CD4-positive, alpha-beta T cell treated with Interleukin-1 beta for 1 hour (primary cell): ENCODE measurements at regions not wholly inside any gene's neighbourhood (a gene's known extent, or its start where the extent isn't known, plus 50 kb on each side); places are given as distances from the start of the nearest gene placed in this dataset.
"Not testable (repeated sequence)": the region's sequence is repeated elsewhere in the genome, so short reads cannot be mapped to it uniquely, and the experiment has no call there.

Experiments
- DNase-seq, 2 donors: peaks; one replicate each; pipeline ENCODE4 v3.0.0-alpha.2; 2020 to 2022

DNA sequence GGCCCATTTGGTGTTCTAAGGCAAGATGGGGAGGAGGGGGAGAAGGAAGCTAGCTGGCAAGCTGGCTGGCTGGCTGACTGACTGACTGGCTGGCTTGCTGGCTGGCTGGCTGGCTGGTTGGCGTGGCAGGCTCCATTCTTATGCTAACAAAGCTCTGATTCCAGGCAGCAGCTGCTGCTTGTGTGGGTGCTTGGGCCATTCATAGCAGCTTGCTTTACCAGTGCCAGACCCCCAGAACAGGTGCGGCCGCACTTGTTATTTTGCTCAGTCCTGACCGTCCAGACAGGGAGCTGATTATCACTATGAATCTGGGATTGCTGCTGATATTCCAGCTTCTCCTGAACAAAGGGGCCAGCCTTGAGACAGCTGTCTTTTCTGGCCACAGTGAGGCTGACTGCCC is 131.2 kb upstream of the PAK3 start:
- DNase-seq, result no peak

DNA sequence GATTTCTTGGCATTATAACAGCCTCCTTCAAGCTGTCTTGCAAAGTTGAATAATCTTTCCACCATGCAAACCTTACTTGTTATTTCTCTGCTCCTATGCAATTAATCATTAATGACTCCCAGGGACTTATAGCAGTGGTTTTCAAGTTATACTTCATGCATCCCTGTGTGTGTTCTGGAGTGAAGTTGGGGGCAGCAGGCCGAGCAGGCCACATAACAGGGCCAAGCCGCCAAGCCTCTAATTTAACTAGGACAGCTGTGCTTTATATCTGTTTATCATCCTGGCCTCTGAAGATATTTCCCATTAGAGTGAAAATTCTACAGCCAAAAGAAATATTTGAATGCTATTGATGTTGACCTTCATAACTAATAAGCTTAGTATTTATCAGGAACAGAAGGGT is 133.5 kb upstream of the PAK3 start:
- no peak for DNase-seq

DNA sequence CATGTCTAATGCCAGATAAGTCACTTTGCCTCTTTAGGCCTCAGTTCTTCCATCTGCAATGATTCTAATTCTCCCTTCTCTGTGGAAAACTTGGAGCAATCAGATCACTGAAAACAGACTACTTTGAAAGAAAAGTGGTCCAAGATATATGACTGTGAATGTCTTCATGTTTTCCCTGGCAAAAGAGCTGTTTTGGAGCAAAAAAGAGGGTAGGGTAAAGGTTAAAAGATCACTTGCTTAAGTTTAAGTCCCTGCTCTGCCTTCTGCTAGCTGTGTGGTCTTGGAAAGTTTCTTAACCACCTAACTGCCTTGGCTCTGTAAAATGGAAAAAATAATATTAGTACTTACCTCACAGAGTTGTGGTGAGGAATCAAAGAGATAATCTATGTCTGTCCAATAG is 140.3 kb upstream of the PAK3 start:
- no peak for DNase-seq

DNA sequence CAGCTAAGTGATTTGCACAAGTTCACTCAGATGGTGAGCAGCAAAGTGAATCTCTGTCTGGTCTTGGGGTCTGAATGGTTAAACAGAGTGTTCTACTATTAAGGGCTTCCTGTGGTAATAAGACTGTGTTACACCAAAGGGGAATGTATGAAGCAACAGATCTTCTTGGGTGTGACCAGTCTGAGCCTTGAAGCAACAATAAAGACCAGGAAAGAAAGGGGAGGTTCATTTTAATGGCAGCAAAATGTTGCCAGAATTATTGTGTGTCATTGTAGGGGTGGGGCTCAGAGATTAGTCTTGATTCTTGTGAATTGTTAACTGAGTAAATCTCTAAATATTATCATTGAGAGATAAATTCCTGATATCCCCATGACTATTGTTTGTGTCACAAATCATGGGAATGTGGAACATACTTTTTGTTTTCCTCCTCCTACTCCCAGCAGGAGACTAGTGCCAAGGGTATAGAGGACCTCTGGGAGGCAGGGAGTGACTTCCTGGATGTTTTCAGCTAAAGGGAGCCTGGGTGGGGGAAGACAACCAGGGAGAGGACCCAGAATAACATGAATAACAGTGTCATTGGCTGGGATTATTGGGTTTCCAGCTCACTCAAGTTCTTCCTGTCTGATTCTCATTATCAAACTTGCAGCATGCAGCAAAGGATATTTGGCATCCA is 141.4 kb upstream of the PAK3 start:
- DNase-seq, result no peak

DNA sequence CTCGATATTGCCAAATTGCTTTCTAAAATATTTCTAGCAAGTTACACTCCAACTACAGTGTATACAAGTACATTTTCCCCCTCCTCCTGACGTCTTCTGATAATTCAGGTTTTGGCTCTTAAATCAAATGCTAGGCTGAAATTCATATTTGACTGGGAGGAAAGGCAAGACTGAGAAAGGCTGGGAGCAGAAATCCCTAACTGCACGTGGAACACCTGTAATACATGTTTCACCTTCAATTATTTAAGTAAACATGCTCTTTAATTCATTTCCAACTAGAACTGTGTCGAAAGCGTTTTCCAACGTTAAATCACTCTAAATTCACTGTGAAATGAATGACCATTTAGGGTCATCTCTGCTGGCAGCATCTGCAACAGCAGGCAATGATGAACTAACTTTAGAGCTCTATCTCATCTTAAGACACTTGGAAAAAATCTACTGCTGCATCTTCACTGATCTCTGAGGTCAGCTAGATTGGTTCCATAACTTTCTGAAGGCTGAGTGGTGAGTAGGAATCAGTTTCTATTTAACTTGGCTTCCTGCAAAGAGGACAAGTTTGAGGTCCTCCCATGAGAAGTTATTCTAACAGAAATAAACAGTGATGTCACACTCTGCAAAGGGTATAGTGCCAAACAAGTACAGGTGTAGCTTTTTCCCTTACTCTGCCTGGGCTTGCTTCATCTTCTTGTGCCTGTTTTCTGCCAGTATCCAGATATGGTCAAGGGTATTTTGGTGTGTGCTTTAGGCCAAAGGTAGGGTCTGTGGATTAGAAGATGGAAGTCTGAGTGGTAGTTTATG is 144.3 kb upstream of the PAK3 start:
- DNase-seq, result no peak

DNA sequence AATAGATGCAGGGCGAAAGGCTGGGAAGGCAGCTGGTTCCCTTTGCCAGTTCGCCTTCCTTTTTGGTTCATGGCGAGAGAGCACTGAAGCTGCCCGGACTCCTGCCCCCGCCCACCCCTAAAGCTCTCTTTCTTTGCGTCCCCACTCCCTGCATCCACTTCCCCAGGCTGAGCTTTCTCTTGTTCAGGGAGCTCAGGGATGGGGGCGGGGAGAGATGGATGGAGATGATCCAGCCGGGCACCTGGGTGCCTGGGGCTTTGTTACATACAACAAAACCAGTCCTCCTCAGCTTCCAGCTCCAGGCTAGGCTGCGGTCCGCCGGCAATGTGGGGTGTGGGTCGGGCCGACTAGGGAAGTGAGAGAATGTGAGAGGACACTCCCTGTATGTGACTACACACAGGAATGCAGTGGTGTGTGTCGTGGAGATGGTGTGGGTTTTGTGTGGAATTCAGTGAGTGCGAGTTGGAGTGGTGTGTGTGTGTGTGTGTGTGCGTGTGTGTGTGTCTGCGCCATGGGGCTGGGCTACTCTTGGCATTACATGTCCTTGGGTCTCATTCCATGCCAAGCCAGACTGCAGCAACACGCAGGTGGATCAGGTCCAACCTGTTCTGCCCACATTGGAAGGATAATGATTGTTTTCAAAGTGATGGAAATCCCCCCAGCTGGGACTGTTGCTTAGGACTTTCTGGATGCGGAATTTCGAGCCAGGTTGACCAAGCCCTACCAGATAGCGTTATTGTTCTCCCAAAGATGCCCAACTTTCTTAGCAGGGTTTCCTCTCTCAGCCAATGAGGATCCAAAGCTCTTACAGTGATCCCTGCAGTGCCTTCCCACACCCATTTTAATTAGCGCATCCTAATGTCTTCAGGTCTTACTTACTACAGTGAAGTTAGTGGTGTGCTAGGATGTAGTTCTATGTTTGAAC is 149.4 kb upstream of the CHRDL1 start:
- no peak for DNase-seq

DNA sequence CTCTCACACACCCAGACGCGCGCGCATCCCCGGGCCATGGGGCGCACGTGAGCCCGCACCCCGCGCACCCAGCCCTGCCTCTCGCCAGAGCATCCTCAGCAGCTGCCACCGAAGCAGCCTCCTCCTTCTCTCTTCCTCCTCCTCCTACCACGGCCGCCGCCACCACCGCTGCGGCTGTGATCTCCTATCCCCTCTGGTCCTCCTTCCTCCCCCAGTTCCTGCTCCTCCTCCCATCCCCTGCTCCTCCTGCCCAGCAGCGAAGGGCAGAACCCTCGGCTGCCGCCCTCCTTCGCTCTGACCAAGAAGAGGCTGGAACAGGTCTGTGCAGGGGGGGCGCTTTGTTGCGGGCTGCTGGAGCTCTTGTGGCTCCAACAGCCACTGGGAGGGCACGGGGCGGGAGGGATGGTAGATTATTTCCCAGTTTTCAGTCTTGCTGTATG is 148.7 kb upstream of the CHRDL1 start:
- DNase-seq, result no peak

DNA sequence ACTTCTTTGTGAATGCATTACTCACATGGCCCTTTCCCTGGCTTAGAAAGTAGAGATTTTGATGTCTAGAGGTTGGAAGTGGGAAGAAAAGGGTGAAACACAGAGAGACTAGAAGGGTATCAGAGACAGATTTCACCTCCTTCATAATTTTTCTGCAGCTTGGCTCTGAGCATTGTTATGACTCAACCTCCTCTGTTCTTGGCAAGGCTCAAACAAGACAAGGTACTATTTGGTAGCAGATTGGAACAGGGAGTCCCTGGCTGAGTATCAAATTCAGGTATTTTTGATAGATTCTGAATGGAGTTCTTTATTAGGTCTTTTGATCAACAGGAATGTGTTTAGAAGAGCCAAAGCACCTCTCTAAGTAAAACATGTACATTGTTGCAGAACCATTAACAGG is 146.3 kb upstream of the CHRDL1 start:
- no peak for DNase-seq

DNA sequence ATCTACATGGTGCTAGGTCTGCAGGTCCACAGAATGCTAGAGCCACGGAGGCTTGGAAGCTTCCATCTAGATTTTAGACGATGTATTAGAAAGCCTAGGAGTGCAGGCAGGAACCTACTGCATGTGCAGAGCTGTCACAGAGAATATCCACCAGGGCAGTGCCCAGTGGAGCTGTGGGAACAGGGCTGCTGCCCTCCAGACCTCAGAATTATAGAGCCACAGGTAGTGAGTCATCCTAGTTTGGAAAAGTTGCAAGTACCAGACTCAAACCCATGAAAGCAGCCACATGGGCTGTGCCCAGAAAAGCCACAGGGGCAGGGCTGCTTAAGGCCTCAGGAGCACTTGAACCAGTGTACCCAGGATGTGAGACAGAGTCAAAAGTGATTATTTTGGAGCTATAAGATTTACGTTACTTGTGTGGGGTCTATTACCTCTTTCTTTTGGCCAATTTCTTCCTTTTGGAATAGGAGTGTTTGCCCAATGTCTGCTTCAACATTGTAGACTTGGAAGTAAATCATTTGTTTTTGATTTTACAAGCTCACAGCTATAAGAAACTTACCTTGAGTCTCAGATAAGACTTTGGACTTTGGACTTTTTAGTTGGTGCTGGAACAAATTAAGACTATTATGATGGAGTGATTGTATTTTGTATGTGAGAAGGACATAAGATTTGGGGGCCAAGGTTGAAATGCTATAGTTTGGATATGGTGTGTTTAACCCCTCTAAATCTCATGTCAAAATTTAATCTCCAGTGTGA is 143.5 kb upstream of the CHRDL1 start:
- no peak for DNase-seq

DNA sequence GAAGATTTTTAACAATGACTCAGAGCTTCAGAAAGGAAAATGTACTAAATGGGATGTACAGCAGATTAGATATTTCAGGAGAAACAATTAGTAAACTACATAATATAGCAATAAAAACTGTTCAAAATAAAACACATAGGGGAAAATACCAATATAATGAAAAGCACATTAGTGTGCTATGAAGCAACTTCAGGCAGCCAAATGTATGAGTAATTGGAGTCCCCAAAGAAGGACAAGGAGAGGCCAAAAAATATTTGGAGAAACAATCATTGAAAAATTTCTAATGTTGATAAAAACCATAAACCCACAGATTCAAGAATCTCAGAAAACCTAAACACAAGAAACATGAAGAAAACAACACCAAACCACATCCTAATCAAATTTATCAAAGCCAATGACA is 129.3 kb upstream of the CHRDL1 start:
- DNase-seq, result no peak

DNA sequence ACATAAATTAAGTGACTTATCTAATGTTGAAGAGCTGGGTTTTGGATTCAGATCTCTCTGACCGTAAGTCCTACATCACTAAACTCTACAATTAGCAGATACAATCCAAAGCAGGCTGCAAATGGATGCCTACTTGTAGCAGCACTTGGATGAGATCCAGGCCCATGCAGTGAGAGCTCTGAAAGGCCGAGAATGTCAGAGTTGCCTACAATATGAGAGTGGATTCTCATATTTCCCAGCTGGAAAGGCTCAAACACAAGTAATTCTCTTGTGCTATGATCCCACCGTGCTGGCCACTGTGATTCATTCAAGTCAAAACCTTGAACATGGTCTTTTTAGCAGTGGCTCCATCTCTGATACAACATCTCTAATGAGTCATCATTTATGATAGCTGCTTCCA is 125.4 kb upstream of the CHRDL1 start:
- no peak for DNase-seq

DNA sequence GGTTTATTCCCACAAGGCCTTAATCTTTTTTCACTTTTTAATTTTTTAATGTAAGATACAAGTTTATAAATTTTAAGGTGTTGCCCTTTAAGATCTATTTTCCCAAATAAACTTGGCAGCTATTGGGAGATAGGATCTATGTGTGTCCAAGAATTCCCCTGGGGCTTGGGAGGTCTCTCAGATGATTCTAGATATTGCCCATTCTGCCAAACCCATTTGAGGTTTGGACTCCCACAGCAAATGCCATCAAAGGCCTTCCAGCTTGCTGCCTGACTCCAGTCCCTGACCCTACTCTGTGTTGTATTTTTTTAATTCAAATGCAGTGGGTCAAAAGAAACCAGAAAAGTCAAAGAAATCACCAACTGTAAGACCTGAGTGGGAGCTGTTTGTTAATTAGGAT is 120.0 kb upstream of the CHRDL1 start:
- no peak for DNase-seq

DNA sequence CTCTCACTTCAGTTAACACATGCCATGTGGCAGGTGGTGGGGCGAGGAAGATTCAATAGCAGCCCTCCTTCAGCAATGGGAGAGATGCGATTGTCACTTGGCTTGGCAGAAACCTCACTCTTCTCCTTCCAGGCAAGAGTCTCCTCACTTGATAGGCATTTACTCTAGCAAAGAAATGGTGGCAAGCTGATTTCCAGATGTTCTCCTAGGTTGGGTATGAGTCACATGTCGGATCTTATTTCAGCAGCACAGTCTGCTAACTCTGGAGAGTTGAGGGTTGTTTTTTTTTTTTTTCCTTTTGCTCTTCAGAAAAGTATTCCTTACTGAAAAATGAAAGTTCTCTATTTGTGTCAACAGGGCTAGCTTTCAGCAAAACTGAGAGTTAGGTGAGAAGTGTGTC is 119.5 kb upstream of the CHRDL1 start:
- DNase-seq, result no peak

DNA sequence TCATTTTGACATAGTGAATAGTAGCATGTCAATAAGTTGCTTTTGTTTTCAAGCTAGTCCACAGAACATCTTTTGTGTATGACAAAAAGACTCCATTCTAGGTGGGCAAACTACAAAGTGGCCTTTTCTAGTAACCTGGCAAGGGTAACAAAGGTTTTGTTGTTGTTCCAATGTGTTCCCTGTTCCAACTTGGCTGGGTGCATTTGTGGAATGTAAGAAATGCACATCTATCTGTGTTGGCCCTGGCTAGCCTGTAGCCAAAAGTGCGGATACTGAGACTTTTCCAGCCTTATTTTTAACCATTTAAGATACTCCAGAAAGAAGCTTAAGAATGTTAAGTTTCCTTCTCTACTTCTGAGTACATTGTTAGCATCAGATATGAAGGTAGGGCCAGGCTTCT is 118.7 kb upstream of the CHRDL1 start:
- DNase-seq, result no peak

DNA sequence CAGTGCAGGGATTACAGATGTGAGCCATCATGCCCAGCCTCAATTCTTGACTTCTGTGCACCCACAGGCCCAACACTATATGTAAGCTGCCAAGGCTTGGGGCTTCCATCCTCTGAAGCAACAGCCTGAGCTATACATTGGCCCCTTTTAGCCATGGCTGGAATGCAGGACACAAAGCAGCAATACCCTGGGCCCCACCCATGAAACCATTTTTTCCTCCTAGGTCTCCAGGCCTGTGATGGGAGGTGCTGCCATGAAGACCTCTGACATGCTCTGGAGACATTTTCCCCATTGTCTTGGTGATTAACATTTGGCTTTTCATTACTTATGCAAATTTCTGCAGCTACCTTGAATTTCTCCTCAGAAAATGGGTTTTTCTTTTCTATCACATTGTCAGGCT is 109.1 kb upstream of the CHRDL1 start:
- DNase-seq, result not testable (repeated sequence)

DNA sequence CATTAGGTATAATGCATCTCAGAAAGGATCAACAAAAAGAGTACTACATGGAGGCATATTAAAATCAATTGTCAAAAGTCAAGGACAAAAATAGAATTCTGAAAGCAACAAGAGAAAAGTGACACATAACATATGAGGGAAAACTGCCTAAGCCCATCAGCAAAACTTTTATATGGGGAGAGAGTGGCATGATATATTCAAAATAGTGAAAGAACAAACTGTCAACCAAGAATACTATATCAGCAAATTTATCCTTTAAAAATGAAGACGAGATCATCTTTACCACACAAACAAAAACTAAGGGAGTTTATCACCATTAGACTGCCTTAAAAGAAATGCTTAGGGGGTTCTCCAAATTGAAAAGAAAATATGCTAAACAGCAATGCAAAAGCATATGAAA is 86.4 kb upstream of the CHRDL1 start:
- no peak for DNase-seq

DNA sequence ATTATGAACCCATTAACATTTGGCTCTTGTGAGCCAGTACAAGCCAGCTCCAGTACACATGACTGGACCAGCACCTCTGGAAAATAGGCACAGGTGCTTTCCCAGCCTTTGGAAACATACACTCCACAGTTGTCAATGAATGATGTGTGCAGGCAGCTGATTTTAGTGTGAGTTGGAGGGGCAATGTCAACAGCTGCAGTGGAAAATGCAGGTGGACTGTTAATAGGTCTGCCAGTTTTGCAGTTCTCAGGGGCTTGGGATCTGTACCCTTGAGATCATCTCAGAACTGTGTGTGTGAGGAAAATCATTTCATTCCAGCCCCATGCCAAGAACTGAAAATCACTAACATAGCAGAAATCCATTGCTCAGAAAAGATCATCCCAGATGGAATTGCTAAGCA is 81.7 kb upstream of the CHRDL1 start:
- no peak for DNase-seq

DNA sequence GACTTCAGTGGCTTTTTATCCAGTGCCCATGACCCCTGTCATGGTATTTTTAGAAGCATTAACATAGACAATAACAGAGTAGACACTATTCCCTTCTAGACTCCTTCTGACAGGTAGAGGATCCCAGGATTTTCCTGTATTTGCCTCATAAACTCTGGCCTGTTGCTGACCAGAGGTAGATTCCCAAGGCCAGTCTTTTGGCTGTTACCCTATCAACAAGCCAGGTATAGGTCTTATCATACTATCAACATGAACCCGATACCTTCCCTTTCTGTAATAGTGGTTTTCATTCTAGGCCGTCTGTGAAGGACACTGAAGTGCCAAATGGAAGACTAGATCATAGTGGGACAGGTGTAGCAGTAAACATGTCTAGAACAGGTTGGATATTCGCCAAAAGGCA is 76.2 kb upstream of the CHRDL1 start:
- no peak for DNase-seq

DNA sequence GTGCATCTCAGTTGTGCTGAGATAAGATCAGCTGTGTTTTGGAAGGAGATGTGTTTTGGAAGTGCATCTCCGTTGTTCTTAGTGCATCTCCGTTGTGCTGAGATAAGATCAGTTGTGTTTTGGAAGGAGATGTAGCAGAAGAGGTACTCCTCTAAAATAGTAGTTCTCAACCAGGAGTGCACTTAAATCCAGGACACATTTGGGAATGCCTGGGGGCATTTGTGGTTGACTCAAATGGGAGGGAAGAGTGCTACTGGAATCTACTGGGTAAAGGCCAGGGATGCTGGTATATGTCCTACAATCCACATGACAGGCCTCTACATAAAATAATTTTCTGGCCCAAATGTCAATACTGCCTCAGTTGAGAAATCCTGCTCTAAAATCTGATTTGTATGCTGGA is 70.8 kb upstream of the CHRDL1 start:
- DNase-seq, result no peak

DNA sequence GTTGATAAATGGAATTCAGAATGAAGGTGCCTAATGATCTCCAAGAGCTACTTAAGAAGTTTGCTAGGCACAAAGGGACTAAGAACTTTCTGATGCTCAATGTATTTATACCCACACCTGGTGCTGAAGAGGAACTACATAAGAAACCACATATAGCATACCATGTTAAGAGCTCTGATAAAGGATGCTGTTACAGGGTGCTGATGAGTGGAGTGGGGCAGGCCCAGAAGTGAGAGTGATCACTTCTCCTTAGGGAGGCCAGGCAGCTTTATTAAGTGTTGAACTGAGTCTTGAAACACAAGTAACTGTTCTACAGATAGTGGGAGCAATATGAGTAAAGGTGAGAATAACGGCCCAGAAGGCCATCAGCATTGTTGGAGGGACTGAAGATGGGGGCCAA is 68.3 kb upstream of the CHRDL1 start:
- no peak for DNase-seq

DNA sequence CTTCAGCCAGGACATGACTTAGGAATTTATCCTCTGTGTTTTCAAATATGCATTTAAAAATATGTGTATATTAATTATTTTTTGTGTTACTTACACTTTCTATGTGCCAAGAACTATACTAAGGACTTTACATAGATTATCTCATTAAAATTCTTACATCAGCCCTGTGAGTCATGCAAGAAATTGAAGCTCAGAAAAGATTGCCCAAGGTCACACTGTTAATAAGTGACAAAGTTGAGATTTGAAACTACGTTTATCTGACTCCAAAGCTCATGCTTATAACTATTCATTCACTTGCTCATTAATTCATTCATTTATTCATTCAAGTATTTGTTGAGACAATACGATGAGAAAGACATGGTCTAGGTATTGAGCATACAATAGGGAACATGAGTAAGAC is 62.9 kb upstream of the CHRDL1 start:
- no peak for DNase-seq

DNA sequence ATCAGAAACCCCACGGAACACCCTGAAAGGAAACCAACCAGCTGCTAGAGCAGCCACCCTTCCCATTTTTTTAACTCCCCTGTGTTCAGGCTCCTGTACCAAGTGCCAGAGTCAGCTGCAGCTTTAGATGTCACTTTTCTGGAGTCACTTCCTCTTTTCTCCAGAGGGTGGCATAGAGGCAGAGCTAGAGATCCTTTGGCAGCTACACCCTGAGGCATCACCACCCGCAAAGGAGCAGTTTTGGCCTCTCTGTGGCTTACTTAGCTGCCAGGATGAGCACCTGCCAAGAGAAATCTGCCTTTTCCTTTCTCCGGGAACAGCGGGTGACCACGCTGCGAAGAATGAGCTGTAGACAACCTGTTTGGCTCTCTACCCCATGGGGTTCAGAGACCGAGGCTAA is 58.0 kb upstream of the CHRDL1 start:
- DNase-seq, result no peak

DNA sequence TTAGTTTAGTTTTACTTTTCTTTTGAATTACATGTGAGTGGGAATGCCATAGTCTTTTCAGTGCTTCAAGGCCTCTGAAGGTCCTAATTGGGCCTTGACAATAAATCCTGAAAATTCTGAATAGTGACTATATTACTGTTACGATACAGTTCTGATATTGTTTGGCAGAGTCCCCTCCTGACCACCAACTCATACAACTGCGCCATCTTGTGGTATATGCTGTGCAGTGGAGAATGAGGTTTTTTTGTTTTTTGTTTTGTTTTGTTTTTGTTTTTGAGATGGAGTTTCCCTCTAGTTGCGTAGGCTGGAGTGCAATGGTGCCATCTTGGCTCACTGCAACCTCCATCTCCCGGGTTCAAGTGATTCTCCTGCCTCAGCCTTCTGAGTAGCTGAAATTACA is 56.6 kb upstream of the CHRDL1 start:
- DNase-seq, result no peak
